ENCODE measurements at regions not wholly inside any gene's neighbourhood (a gene's known extent, or its start where the extent isn't known, plus 50 kb on each side); places are given as distances from the start of the nearest gene placed in this dataset.
A peak's percentile ranks its signal among the peaks of the same experiment; 100 is the strongest.

- FAIRE-seq (no peak), DNase-seq (ENCODE audit: insufficient read length, low spot score) (no peak)
- TF ChIP-seq POLR2A (IDR thresholded peaks at IDR 0.05; ENCODE audit: low read depth, low read length) = no peak
Observed at GRCh38 chr20:23151885-23152284, 65.8 kb upstream of the CD93 start.

GRCh38 chr20:23151008-23151703 is 65.0 kb upstream of the CD93 start:
- no peak for TF ChIP-seq POLR2A (IDR thresholded peaks at IDR 0.05; ENCODE audit: low read depth, low read length)
- FAIRE-seq = no peak
- no peak for DNase-seq (ENCODE audit: insufficient read length, low spot score)

- no peak for FAIRE-seq
Observed at GRCh38 chr20:23150304-23151007, 64.3 kb upstream of the CD93 start.

DNA sequence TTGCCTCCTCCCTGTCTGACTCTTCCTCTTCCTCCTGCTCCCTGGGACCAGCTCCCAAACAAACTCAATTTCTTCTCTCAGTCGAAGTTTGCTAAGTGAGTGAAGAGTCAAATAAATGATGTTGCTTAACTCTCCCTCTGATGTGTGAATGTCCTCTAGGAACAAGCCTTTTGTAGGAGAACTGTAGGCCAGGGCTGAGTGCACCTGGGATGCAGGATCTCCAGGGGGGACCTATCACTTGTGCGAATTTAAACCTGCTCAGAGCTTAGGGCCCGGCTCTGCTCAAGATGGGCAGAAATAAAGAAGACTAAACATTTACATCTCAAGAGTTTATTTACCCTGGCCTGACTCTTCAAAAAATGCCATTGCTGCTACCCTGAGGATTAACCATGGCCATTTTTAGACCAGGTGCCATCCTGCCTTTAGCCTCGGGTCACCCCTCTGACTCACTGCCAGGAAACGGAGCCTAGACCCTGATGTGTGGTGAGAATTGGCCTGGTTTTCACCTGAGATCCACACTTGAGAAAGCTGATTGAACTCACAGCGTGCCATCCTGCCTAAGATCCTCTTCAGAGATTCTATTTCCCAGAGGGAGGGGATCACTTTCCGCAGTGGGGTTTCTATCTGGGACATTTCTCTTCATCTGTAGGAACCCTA is 63.6 kb upstream of the CD93 start:
- no peak for TF ChIP-seq POLR2A (IDR thresholded peaks at IDR 0.05; ENCODE audit: low read depth, low read length)
- no peak for DNase-seq (ENCODE audit: insufficient read length, low spot score)
- no peak for FAIRE-seq

More at GRCh38 chr20:23150304-23151007, 64.3 kb upstream of the CD93 start:
- DNase-seq (ENCODE audit: insufficient read length, low spot score) = no peak
- TF ChIP-seq POLR2A (IDR thresholded peaks at IDR 0.05; ENCODE audit: low read depth, low read length) = no peak

- FAIRE-seq (no peak), DNase-seq (ENCODE audit: insufficient read length, low spot score) (no peak)
- no peak for TF ChIP-seq POLR2A (IDR thresholded peaks at IDR 0.05; ENCODE audit: low read depth, low read length)
Observed at GRCh38 chr20:23148731-23149570, 62.8 kb upstream of the CD93 start.

DNA sequence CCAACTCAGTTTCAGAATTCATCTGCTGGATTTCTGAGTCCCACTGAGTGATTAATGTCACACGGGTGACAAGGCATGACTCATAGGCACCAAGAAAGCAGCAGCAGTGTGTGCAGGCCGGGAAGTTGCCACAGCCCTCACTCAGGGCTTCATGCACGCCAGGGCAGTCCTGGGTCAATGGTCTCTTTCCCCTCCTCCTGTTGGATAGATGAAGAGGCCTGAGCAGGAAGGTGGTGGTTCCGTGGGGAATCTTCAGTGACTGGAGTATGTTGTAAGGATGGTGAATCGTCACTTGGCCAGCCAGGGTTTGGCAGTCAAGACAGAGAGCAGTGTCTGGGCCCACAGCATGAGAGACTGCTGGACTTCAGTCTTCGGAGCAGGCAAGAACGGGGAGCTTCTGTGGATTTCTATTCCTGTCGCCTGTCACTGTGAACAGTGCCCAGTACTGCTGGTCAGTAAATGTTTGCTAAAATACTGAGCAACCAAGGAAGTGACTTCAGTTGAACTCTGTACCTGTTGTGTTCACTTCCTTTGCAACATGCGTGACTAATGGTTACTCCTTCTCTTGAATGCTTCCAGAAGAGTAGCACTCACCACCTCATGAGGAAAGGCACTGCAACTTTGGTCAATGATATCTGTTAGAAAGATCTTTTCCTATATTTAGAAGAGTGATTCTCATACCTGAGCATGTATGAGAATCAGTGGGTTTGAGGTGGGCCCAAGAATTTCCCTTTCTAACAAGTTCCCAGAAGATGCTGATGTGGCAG is 62.0 kb upstream of the CD93 start:
- TF ChIP-seq POLR2A (IDR thresholded peaks at IDR 0.05; ENCODE audit: low read depth, low read length) = no peak
- DNase-seq (ENCODE audit: insufficient read length, low spot score) (peak; percentile 41), FAIRE-seq (no peak)

DNA sequence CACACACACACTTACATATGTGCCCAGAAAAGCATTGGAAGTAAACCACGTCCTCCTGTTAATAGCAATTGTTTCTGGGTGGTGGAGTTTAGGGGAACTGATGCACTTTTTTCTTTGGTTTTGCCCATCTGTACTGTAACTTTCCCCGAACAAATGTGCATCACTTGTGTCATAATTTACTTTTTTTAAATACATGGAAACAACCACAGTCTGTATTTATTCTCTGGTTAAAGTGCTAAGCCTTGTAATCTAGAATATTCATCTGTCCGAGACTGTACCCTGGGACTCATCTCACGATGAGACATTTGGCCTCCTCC is 61.5 kb upstream of the CD93 start:
- FAIRE-seq = no peak

GRCh38 chr20:23146857-23147637 is 60.9 kb upstream of the CD93 start:
- no peak for TF ChIP-seq POLR2A (IDR thresholded peaks at IDR 0.05; ENCODE audit: low read depth, low read length)
- no peak for DNase-seq (ENCODE audit: insufficient read length, low spot score)
- FAIRE-seq = no peak

More for the DNA sequence above, 61.5 kb upstream of the CD93 start:
- DNase-seq (ENCODE audit: insufficient read length, low spot score) = no peak
- TF ChIP-seq POLR2A (IDR thresholded peaks at IDR 0.05; ENCODE audit: low read depth, low read length) = no peak

- FAIRE-seq = no peak
- DNase-seq (ENCODE audit: insufficient read length, low spot score) = no peak
- no peak for TF ChIP-seq POLR2A (IDR thresholded peaks at IDR 0.05; ENCODE audit: low read depth, low read length)
Observed at GRCh38 chr20:23146181-23146580, 60.1 kb upstream of the CD93 start.

GRCh38 chr20:23145281-23145700 is 59.2 kb upstream of the CD93 start:
- DNase-seq (ENCODE audit: insufficient read length, low spot score) (peak; percentile 71), FAIRE-seq (no peak)
- TF ChIP-seq POLR2A (IDR thresholded peaks at IDR 0.05; ENCODE audit: low read depth, low read length) = no peak

- no peak for DNase-seq (ENCODE audit: insufficient read length, low spot score)
- no peak for FAIRE-seq
- TF ChIP-seq POLR2A (IDR thresholded peaks at IDR 0.05; ENCODE audit: low read depth, low read length) = no peak
Observed at GRCh38 chr20:23144856-23145255, 58.7 kb upstream of the CD93 start.

- no peak for TF ChIP-seq POLR2A (IDR thresholded peaks at IDR 0.05; ENCODE audit: low read depth, low read length)
- no peak for FAIRE-seq
- no peak for DNase-seq (ENCODE audit: insufficient read length, low spot score)
Observed at GRCh38 chr20:23143986-23144690, 58.0 kb upstream of the CD93 start.
